DOHH2 (cell line): ENCODE measurements at regions not wholly inside any gene's neighbourhood (a gene's known extent, or its start where the extent isn't known, plus 50 kb on each side); places are given as distances from the start of the nearest gene placed in this dataset.

ENCODE experiments used
- EZH2phosphoT487 ChIP-seq: fragments of 200-600 bp; sonication (generic); IDR thresholded peaks from 2 replicates; pipeline ENCODE4 v1.6.1; 2017; ENCODE audit warnings: borderline replicate concordance, mild to moderate bottlenecking, antibody characterized with exemption, low read length, moderate library complexity, mixed read lengths
- TF ChIP-seq, protein P1 (sequence below): fragments of 200-600 bp; sonication (generic); IDR thresholded peaks from one replicate; pipeline ENCODE4 v1.5.1; 2014; ENCODE audit warnings: antibody characterized with exemption, mild to moderate bottlenecking, low read depth, low read length; ENCODE audit not compliant: poor library complexity, severe bottlenecking

DNA sequence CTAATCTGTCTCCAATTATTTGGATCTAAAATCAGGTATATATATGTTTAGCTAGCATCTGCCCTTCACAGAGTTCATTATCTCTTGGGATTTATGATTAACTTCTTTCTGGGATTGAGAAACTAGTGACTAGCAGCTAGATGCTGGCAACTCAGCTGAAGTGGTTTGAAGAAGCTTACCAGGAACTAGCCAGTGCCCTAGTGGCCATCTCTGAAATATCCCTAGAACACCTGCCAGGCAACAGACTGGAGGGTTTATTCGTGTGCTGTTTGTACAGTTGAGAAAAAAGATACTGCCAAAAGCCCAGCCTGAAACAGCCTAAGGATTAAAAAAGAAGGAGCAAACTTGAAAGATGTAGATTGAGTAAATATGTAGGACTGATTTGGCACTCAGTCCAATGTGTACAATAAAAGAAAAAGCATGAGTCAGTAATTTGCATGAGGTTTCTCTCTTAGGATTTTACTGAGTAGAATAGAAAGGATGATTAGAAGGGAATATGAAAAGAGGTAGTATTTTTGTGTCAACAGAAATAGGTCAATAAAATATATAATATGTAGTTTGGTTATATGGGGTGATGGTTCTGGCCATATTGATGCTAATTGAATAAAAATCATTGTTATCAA lies 1144.6 kb upstream of the ADGRL2 start:
- TF ChIP-seq, protein P1, sequence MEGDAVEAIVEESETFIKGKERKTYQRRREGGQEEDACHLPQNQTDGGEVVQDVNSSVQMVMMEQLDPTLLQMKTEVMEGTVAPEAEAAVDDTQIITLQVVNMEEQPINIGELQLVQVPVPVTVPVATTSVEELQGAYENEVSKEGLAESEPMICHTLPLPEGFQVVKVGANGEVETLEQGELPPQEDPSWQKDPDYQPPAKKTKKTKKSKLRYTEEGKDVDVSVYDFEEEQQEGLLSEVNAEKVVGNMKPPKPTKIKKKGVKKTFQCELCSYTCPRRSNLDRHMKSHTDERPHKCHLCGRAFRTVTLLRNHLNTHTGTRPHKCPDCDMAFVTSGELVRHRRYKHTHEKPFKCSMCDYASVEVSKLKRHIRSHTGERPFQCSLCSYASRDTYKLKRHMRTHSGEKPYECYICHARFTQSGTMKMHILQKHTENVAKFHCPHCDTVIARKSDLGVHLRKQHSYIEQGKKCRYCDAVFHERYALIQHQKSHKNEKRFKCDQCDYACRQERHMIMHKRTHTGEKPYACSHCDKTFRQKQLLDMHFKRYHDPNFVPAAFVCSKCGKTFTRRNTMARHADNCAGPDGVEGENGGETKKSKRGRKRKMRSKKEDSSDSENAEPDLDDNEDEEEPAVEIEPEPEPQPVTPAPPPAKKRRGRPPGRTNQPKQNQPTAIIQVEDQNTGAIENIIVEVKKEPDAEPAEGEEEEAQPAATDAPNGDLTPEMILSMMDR = peak; percentile 34
- TF ChIP-seq EZH2phosphoT487 = no peak
